Fibroblast of villous mesenchyme (primary cell): ENCODE measurements at regions not wholly inside any gene's neighbourhood (a gene's known extent, or its start where the extent isn't known, plus 50 kb on each side); places are given as distances from the start of the nearest gene placed in this dataset.

Experiments
- DNase-seq: peaks from one replicate; pipeline ENCODE4 v3.0.0-alpha.2; 2010; ENCODE audit warnings: low read depth
- H3K4me3 ChIP-seq: 2 replicates; pipeline ENCODE4 v1.5.1; 2011; ENCODE audit warnings: low read depth, mild to moderate bottlenecking, low read length
- TF ChIP-seq, protein P1 (sequence below): IDR thresholded peaks from 2 replicates; pipeline ENCODE4 v1.5.1; 2012; ENCODE audit warnings: low read depth, mild to moderate bottlenecking, low read length; ENCODE audit not compliant: insufficient read depth

DNA sequence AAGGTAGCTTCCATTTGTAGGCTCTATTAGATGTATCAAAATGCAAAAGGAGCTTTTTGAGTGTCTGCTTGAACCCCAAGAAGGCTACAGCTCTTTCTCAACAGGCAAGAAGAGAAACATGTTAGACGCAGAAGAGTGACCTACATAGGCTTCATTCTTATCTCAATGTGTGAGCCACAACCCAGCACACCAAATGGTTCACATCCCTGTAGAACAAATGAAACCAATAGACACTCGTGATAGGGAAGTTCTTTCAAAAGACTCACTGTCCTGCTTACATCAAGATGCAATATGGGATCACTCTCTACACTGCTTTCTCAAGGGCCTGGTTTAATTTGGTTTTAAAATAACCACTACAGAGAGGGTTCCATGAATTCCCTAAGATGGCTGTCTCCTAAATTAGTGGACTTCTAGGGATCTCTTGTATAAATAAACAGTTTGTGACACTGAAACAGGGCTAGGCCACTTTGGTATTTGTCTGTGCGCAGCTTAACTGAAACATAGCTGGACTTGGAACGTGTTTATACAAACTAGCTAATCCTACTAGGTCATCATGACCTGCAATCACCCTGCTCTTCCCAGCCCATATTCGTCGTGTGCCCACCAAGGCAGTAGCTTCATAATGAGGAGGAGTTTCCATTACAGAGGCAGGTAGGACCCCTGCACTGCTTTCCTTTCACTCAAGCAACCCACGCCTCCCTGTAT, 225.4 kb upstream of the PREP start:
- DNase-seq, result peak; percentile 43
- H3K4me3 ChIP-seq, result no peak overlapping the region
- TF ChIP-seq, protein P1, sequence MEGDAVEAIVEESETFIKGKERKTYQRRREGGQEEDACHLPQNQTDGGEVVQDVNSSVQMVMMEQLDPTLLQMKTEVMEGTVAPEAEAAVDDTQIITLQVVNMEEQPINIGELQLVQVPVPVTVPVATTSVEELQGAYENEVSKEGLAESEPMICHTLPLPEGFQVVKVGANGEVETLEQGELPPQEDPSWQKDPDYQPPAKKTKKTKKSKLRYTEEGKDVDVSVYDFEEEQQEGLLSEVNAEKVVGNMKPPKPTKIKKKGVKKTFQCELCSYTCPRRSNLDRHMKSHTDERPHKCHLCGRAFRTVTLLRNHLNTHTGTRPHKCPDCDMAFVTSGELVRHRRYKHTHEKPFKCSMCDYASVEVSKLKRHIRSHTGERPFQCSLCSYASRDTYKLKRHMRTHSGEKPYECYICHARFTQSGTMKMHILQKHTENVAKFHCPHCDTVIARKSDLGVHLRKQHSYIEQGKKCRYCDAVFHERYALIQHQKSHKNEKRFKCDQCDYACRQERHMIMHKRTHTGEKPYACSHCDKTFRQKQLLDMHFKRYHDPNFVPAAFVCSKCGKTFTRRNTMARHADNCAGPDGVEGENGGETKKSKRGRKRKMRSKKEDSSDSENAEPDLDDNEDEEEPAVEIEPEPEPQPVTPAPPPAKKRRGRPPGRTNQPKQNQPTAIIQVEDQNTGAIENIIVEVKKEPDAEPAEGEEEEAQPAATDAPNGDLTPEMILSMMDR, result no peak

- TF ChIP-seq, protein P1, result no peak
- DNase-seq, result peak; percentile 34
- H3K4me3 ChIP-seq, result no peak overlapping the region
Measured at GRCh38 chr6:105626295-105627158, 223.6 kb upstream of the PREP start.

- TF ChIP-seq, protein P1, result no peak
- peak; percentile 73 for DNase-seq
- H3K4me3 ChIP-seq, result no peak overlapping the region
Measured at GRCh38 chr6:105624021-105624420, 221.1 kb upstream of the PREP start.

DNA sequence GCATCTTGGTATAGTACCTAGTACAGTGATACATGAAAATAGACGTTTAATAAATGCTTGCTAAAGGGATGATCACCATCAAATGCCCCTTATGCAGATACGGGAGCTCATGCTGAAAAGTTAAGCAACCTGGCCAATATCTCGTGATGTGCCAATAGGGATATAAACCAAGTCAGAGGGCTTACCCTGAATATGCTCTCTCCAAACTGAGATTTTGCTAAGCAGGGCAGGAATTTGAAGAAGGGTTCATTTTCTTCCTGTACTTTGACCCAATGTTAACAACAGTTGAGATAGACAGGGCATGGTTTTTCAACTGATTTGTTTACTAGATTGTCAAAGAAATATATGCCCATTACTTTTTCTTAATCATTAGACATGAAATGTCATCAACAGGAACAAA, 219.3 kb upstream of the PREP start:
- TF ChIP-seq, protein P1, result no peak
- no peak for DNase-seq
- no peak overlapping the region for H3K4me3 ChIP-seq

GRCh38 chr6:105621564-105622175, 218.8 kb upstream of the PREP start:
- no peak for DNase-seq
- no peak overlapping the region for H3K4me3 ChIP-seq
- TF ChIP-seq, protein P1, result no peak

- no peak for DNase-seq
- TF ChIP-seq, protein P1, result no peak
- H3K4me3 ChIP-seq, result no peak overlapping the region
Measured at GRCh38 chr6:105620878-105621277, 218.0 kb upstream of the PREP start.
